HG02884 (cell line): ENCODE measurements at regions not wholly inside any gene's neighbourhood (a gene's known extent, or its start where the extent isn't known, plus 50 kb on each side); places are given as distances from the start of the nearest gene placed in this dataset.
A peak's percentile ranks its signal among the peaks of the same experiment; 100 is the strongest.

Experiments used
- ATAC-seq: cut with Tn5 transposase; IDR thresholded peaks from one replicate; pipeline ENCODE4 v1.9.1; 2021; ENCODE audit warnings: mild to moderate bottlenecking, moderate library complexity; ENCODE audit not compliant: unreplicated experiment

DNA sequence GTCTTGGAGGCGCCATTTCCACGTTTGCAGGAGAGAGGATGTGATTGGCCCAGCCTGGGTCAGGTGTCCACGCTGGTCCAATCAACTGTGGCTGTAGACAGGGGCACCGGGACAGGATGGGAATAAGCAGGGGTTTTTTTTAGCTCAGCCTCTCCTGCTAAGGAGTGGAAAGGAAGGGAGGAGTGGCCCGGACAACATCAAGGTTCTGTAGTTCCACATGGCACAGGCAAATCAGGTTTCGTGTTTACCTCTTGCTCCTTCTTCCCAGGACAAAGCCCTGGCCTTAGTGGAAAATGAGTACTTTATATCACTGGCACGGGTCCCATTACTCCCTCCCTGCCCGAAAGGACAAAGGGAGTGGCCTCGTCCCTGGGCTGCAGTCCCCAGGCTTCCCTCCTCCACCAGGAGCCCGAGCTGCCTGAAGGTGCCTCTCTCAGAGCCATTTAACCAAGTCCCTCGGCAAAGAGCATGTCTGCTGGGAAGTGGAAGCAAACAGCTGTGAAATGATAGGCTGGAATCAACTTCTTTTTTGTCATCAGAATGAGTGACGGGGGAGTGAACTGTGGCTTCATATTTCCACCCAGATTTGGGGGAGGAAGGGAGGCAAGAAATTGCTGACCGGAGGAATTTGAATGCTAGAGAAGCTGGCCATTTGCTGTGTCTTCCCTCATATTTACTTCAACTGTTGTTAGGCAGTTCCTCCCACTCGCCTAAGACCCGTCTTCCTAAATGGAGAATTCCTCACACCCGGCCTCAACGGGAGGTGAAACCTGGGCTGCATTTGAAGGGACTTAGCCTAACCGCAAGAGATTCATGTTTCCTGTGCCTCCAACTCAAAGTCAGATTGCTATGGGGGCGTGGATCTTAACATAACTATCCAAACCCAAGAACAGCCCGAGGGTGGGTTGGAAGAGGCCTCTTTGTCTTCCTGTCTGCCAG lies 84.9 kb upstream of the SLC44A3 start:
- ATAC-seq: no peak

DNA sequence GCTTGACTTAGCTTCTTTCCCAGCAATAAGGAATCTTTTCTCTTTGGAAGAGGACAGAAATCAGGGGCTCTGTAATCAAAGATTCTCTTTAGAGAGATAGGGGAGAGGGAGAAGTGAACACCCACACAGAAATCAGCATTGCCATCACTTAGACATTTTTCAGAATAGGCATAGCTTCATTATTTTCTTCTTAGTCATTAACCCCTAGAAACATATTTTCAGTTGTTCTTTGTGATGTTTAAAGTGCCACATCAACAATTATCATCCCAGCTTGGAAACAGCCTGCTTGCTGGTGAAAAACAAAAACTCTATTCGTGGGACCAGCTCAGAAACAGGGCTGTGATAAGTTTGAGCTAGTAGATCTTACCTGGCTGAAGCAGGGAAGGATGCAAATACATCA lies 88.3 kb upstream of the SLC44A3 start:
- no peak for ATAC-seq

DNA sequence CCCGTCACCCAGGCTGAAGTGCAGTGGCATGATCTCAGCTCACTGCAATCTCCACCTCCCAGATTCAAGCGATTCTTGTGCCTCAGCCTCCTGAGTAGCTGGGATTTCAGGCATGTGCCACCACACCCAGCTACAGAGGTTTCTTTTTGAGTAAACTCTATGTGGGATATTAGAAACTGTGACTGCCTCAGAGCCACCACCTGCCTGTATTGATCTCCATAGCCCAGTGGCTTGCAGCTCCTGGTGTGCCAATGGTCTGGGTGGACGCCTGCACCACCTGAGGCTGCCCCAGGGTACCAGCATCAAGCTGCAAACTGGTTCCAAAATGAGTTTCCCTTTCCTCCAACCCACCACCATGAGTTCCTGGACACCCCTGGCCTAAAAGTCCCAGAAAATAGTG lies 89.7 kb upstream of the SLC44A3 start:
- ATAC-seq: no peak

DNA sequence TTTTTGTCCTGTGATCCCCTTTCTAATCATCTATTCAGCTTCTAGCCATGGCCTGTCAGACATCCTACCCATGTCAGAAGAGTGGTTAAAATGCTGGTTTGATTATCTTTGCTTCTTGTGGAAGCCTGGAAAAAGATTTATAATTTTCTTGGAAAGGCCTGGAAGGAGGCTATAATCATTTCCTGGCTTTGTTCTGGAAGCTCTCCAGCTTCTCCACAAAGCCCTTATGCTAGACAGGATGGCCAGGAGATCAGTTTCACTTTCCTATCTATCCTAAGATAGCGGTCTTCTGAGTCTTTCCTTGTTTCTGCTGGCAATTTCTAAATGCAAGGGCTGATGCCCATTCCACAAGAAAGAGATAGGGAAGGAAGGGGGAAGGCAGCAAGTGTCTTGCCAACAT lies 90.9 kb upstream of the SLC44A3 start:
- ATAC-seq: no peak

DNA sequence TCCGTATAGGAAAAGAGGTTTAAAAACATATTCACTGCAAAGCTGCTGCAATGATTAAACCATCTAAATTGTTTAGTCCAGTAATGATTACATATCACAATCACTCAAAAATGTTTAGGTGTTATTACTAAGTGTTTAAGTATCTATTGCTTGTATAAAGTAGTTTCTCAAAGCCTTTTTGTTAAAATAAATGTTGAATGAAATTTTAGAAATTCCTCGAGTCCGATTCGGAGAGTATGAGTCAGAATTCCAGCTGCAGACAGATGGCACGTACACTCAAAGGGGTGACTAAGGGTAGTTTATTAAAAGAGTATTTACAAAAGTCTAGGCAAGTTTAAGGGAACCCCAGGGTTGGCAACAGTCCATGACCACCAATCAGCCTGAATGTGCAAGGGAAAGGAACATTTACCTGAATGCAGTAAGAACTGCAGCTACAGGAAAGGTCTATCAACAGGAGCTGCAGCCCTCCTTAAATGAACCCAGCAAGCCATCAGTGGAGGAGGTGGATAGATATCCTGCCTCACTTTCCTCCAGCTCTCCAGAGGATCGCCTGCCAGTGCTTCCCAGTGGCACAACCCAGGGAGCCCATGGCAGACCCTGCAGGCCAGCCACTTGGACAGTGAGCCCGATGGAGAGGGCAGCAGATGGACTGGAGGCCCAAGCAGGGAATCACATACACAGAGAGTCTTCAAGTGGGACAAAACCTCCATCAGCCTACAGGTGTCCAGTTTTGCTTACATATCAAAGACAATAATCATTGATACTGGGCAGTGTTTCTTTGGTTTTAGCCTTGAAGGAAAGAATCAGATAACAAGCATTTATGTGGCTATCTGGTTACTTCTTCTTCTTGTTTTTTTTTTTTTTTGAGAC lies 92.1 kb upstream of the SLC44A3 start:
- ATAC-seq: no peak

DNA sequence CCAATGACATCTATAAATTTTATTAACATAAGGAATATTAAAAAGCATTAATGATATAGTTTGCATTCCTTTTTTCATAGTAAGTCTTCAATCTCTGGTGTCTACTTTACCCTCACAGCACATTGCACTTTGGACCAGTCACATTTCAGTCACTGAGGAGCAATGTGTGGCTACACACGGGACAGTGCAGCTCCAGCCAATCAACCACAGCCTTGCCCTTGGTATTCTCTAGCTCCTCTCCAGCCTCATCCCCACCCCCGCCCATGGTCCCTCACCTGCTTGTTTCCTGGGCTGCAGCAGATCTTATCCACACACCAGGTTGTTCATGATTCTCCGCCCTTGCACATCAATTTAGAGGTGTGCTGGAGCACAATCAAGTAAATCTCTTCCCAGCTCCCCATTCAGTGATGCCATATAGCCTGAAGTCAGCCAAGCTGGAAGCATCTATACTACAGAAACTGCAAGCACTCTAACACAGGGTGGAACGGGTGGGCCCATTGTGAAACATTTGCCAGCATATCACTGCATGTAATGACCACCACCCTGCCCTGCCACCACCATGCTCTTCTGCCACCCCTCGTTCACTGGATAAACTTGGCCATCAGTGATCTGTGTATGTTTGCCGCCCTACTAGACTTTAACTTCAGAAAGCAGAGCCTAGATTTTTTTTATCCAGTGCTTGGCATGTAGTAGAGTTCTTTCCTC lies 93.0 kb upstream of the SLC44A3 start:
- ATAC-seq: no peak

DNA sequence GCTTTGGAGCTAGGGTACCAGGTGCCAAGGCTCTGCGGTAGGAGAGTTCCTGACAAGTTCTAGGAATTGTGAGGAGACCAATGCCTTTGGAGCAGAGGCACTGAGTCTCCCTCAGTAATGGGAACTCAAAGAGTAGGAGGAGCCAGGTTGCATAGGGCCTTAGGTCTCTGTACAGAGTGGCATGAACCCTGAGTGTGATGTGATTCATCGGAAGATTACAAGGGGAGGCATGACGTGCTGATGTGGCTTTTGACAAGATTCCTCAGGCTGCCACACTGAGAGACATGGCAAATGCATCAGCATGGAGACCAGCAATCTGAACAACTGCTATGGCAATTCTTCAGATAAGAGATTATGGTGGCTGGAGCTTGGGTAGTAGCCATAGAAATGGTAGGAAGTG lies 94.6 kb upstream of the SLC44A3 start:
- ATAC-seq: no peak

DNA sequence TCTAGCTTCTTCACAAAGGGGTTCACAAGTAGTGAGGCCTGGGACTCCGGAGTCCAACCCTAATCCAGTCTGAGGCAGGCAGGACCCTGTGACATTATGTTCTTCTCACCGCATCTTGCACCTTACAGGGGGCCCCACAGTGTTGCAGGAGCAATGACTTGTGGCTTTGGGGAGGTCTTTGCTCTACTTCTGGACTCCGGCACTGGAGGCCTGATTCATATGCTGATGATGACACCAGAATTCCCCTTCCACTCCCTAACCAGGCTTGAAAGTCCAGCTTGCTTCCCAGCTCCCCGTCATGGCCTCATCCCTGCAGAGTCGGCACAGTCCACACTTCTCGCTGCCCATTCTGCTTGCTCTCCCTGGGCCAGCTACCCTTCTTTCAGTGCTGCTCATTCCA lies 96.3 kb upstream of the SLC44A3 start:
- ATAC-seq: no peak

DNA sequence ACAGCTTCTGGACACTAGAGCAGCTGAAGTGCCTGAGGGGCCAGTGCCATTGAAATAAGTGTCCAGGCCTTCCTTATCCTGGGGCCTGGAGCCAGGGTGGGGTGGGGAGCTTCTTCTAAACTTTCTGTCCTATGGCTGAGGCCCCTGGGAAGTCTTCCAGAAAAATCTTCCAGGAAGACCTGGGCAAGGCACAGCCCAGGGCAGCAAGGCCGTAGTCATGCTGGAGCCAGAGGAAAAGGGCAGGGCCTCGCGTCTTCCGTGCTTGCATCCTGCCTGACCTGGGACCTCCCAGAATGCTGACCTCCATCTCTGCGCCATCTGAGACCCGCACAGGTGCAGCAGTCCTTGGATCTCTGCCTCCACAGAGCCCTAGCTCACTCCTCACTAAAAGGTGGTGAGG lies 96.7 kb upstream of the SLC44A3 start:
- no peak for ATAC-seq

DNA sequence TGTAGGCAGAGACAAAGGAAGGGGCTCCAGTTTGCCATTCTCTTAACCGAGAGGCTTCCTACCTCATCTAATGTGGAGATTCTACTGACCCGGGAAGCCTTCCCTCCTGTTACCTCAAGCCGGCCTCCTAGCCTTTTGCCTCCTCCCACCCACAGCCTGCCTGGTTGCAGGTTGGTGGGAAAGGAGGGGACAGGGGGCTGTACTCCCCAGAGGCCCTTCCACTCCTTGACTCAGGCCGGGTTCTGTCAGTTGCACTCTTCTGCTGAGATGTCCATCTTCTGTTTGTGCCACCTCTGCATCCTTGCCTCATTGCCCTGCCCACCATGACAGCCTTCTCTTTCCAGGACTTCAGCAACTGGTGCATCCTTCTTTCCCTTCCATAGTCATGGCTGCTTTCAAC lies 98.0 kb upstream of the SLC44A3 start:
- ATAC-seq: no peak

DNA sequence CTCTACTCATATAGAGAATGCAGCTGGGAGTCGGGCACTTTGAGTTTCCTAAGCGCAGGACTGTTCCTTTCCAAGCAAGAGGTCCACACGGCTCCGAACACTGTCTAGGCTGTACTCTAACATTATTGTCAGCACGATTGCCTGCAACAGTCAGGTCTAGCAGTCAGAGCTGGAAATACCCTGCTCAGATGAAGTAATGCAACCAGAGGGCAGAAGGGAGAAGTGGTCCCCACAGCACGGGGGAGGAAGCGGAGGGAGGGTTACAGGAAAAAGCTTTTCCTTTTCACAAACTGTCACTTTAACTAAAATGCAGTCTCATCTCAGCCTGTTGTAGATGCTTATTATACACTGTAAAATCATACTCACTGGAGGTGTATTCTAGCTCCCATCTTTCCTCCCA lies 98.9 kb upstream of the SLC44A3 start:
- ATAC-seq: peak; percentile 60

DNA sequence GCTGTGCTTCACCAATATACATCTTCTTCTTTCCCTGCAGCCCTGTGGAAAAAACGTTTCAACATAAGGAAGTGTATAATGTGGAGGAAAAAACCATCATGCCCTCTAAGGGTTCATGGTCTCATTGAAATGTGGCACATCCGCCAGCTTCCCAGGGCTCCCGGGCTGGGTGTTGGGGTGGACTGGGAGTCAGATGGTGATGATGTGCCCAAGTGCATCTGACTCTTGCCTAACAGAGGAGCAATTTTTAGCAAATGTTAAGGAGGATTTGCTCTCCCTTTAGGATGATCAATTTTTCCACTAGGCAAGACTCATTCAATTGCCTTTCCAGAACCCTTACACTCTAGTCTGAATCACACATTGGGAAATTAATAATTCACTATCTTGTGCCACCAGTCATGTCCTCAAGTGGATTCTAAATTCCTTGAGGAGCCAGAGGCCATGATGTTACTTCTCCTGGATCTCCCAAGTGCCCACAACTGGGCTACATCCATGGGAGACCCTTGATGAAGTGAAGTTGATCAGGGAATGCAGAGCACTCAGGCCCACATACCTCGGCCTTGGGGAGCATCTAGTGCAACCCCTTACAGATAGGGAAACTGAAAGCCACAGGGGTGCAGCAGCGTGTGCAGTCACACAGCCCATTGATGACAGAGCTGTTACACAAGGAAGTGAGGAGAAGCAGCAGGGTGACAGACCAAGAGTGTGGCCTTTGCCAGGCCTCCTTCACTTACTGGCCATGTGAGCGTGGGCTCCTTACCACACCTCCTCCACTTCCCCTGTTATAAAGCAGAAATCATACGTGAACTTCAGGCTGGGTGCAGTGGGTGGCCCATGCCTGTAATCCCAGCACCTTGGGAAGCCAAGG lies 100.0 kb upstream of the SLC44A3 start:
- peak; percentile 98 for ATAC-seq

DNA sequence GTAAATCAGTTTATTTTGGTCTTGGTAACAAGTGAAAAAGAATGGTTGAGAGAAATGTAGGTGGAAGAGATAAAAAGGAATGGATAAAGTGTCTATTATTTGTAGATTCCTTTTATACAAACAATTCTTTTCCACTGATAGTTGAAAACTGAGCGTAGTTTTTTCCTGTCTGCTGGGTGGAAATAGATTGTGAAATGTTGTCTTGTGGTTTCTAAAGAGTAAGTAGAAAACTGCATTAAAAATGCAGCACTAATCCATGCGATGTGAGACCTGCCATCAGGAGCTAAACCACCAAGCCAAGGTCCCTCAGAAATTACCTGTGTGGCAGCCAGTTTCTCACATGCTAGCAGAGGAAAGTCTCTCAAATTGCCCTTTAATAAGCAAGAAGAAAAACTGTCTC lies 103.2 kb upstream of the SLC44A3 start:
- no peak for ATAC-seq

DNA sequence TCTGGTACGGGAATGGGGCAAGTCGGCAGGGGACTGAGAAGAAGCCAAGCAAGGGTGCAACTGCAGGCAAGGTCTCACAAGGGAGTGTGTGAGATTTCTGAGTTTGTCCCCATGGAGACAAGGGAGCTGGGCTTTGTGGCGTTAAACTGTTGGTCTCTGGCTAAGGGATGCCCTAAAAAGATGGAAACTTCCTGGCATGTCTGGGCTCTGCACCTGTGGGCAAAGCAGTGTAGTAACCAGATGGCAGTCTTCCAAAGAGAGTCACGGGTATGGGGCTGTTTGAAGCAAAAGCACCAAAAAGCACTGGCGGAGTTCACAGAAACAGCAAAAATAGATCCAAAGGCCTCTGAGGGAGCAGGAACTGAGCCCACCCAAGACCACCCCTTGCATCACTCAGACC lies 104.8 kb upstream of the SLC44A3 start:
- ATAC-seq: no peak

DNA sequence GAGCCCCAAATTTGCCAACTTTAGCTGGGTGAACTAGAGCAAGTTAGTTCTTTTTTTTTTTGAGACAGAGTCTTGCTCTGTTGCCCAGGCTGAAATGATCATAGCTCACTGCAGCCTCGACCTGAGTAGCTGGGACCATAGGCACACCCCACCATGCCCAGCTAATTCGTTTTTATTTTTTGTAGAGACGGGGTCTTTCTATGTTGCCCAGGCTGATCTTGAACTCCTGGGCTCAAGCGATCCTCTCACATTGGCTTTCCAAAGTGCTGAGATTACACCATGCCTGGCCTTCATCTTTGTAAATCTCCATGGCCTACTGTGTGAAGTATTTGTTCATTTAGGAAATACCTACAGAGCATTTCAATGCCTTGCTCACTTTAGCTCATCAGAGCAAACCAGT lies 105.6 kb upstream of the SLC44A3 start:
- ATAC-seq: no peak

DNA sequence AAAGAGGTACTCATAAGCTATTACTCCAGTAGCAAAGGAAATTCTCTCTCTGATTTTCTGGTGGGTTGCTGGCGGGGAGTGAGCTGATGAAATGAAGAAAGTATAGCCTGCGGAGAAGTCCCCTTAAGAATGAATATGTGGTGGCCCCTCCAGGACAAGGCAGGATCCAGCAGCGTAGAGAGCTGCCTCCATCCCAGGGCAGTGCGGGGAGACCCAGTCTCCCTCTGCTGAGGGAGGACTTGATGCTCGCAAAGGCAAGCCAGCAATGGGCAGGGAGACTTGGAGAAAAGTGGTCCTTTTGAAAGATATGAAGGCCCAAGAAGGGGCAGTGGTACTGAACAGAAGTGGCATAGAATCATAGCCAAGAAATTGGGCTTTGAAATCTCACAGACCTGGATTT lies 106.0 kb upstream of the SLC44A3 start:
- ATAC-seq: no peak

DNA sequence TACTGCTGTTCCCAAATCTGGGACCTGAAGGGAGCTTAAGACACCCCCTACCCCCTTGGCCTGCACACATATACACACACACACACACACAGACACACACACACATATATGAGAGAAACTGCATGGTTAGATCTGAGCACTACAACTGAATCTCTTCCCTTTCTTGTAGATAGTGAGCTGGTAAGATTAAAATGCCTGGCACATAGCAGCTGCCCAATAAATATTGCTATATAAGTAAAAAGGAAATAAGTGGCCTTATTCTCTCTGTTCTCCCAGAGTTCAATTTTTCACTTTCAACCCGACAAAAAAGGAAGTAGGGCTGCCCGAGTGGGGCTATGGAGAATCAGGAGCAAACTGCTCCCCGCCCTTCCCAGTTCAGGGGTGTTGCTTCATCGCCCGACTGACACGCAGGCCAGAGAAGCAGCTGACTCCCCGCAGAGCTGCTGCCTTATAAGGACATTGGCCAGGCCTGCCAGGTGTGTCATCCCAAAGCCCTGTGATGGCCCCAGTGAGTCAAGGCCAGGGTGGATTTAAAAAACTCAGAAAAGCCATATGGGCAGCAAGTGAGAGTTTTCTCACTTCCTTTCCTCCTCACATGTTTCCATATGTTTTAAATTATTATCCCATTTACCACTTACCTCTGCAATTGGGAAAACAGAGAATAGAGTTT lies 106.5 kb upstream of the SLC44A3 start:
- peak; percentile 91 for ATAC-seq

DNA sequence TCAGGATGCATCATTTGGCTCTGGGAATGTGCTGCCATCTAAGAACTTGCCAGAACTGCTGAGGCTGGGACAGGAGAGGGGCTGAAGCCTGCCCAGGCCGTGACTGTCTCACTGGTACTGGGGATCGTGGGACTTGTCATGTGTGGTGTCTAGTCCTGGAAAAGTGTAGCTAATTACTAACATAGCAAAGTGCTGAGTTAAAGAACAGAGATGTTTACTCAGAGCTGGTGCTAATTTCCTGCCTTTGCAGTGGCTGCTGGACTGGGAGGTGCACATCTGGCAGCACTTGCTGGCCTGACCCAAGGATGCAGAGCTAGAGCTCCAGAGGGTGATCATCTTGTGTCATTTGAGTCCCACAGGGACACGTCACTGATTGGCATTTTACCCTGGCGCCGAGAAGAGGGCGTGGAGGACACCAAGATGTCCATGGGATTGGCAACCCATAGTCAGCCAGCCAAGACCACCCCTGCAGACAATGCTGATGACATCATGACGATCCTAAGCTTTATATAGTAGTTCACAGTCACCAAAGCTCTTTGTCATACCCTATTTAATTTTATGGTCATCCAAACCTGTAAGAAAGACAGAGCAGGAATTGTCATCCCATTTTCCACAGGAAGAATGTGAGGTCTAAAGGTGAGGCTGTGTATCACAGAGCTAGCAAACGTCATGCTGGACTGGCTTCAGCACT lies 110.1 kb upstream of the SLC44A3 start:
- no peak for ATAC-seq

DNA sequence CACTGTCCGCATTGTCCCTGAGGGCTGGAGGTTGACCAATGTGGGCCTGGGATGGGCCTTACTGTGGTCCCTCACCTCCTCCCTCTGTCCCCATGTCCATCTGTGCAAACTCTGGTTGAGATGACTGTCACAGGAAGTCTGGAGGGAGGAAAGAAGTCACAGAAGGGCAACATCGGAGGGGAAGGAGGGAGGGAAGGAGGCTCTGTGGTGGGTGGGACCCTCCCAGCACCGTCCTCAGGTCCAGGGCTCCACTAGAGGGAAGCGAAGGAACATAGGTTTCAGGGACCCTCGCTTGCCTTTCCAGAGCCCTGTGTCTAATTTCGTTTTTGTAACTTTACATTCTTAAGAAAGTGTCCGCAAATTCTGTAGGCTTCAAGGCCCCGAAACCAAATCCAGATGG lies 111.3 kb upstream of the SLC44A3 start:
- no peak for ATAC-seq
